H9 (cell line): ENCODE measurements at regions not wholly inside any gene's neighbourhood (a gene's known extent, or its start where the extent isn't known, plus 50 kb on each side); places are given as distances from the start of the nearest gene placed in this dataset.

Experiments
- DNase-seq: peaks from one replicate; pipeline ENCODE4 v3.0.0-alpha.2; 2017
- H2AFZ ChIP-seq: one replicate; pipeline ENCODE4 v1.6.1; 2013; ENCODE audit warnings: mild to moderate bottlenecking, low read length, control low read depth, moderate library complexity
- H2AK5ac ChIP-seq: 2 replicates; pipeline ENCODE4 v1.6.1; 2013; ENCODE audit warnings: low read length, control low read depth, mixed read lengths; ENCODE audit not compliant: insufficient read length
- H2BK120ac ChIP-seq: one replicate; pipeline ENCODE4 v1.6.1; 2013; ENCODE audit warnings: low read depth, mild to moderate bottlenecking, low read length, control low read depth, inconsistent platforms; ENCODE audit not compliant: poor library complexity, severe bottlenecking
- H2BK12ac ChIP-seq: 2 replicates; pipeline ENCODE4 v1.6.1; 2013; ENCODE audit warnings: low read length, control low read depth, mixed read lengths, low read depth; ENCODE audit not compliant: insufficient read length
- H2BK15ac ChIP-seq: 2 replicates; pipeline ENCODE4 v1.6.1; 2013; ENCODE audit warnings: low read depth, low read length, control low read depth
- H2BK20ac ChIP-seq: one replicate; pipeline ENCODE4 v1.6.1; 2013; ENCODE audit warnings: low read depth, mild to moderate bottlenecking, low read length, control low read depth, inconsistent platforms; ENCODE audit not compliant: poor library complexity, severe bottlenecking
- H2BK5ac ChIP-seq: 2 replicates; pipeline ENCODE4 v1.6.1; 2013; ENCODE audit warnings: low read length, control low read depth, mixed read lengths; ENCODE audit not compliant: insufficient read length
- H3K14ac ChIP-seq: 2 replicates; pipeline ENCODE4 v1.6.1; 2013; ENCODE audit warnings: low read length, control low read depth; ENCODE audit not compliant: insufficient read depth
- H3K18ac ChIP-seq: 2 replicates; pipeline ENCODE4 v1.6.1; 2013; ENCODE audit warnings: low read depth, mild to moderate bottlenecking, mixed read lengths, low read length, control low read depth; ENCODE audit not compliant: insufficient read length
- H3K23ac ChIP-seq: 2 replicates; pipeline ENCODE4 v1.6.1; 2013; ENCODE audit warnings: low read length, control low read depth, mixed read lengths, low read depth; ENCODE audit not compliant: insufficient read length
- H3K23me2 ChIP-seq: 2 replicates; pipeline ENCODE4 v1.6.1; 2013; ENCODE audit warnings: low read depth, mild to moderate bottlenecking, mixed read lengths, low read length, control low read depth; ENCODE audit not compliant: insufficient read length, poor library complexity, severe bottlenecking
- H3K27ac ChIP-seq: 2 replicates; pipeline ENCODE4 v1.5.1; 2013; ENCODE audit warnings: low read length, control low read depth, mixed read lengths, low read depth; ENCODE audit not compliant: insufficient read length
- H3K27me3 ChIP-seq: 2 replicates; pipeline ENCODE4 v1.6.1; 2013; ENCODE audit warnings: low read length, control low read depth, inconsistent platforms; ENCODE audit not compliant: insufficient read depth
- H3K4ac ChIP-seq: 2 replicates; pipeline ENCODE4 v1.6.1; 2013; ENCODE audit warnings: low read depth, mild to moderate bottlenecking, control low read depth, inconsistent platforms, low read length, moderate library complexity
- H3K4me1 ChIP-seq: 2 replicates; pipeline ENCODE4 v1.6.1; 2013; ENCODE audit warnings: low read length, control low read depth, inconsistent platforms; ENCODE audit not compliant: insufficient read depth
- H3K4me2 ChIP-seq: 2 replicates; pipeline ENCODE4 v1.6.1; 2013; ENCODE audit warnings: low read length, control low read depth, mixed read lengths; ENCODE audit not compliant: insufficient read length, insufficient read depth
- H3K56ac ChIP-seq: 2 replicates; pipeline ENCODE4 v1.6.1; 2013; ENCODE audit warnings: low read depth, mild to moderate bottlenecking, mixed read lengths, low read length, control low read depth; ENCODE audit not compliant: insufficient read length
- H3K79me1 ChIP-seq: 2 replicates; pipeline ENCODE4 v1.6.1; 2013; ENCODE audit warnings: low read depth, mild to moderate bottlenecking, moderate library complexity, low read length, control low read depth, inconsistent platforms; ENCODE audit not compliant: insufficient read depth, poor library complexity, severe bottlenecking
- H3K79me2 ChIP-seq: 2 replicates; pipeline ENCODE4 v1.6.1; 2013; ENCODE audit warnings: low read length, control low read depth, inconsistent platforms; ENCODE audit not compliant: insufficient read depth
- H3K9ac ChIP-seq: 2 replicates; pipeline ENCODE4 v1.6.1; 2013; ENCODE audit warnings: low read length, control low read depth, mixed read lengths; ENCODE audit not compliant: insufficient read length; ENCODE audit errors: extremely low read depth
- H3K9me3 ChIP-seq: one replicate; pipeline ENCODE4 v1.6.1; 2013; ENCODE audit warnings: low read depth, low read length, inconsistent platforms; ENCODE audit not compliant: control insufficient read depth
- H3T11ph ChIP-seq: one replicate; pipeline ENCODE4 v1.6.1; 2013; ENCODE audit warnings: mild to moderate bottlenecking, low read length, control low read depth, inconsistent platforms
- H4K20me1 ChIP-seq: one replicate; pipeline ENCODE4 v1.6.1; 2013; ENCODE audit not compliant: control insufficient read depth, insufficient read length, insufficient read depth
- H4K5ac ChIP-seq: 2 replicates; pipeline ENCODE4 v1.6.1; 2013; ENCODE audit warnings: low read depth, mild to moderate bottlenecking, mixed read lengths, low read length, control low read depth; ENCODE audit not compliant: insufficient read length
- H4K8ac ChIP-seq: replicated peaks from 2 replicates; pipeline ENCODE4 v1.6.1; 2013; ENCODE audit warnings: low read length, control low read depth, mixed read lengths, low read depth; ENCODE audit not compliant: insufficient read length
- H4K91ac ChIP-seq: 2 replicates; pipeline ENCODE4 v1.6.1; 2013; ENCODE audit warnings: low read depth, mild to moderate bottlenecking, moderate library complexity, mixed read lengths, low read length, control low read depth; ENCODE audit not compliant: insufficient read length
- H3K27ac Mint-ChIP-seq, 3 experiments: 2 replicates in 2 of 3; 3 replicates in 1 of 3; pipeline ENCODE4 v1.8.0; 2020 to 2021; ENCODE audit warnings: mixed read lengths in 3 of 3, mild to moderate bottlenecking in 1 of 3, moderate library complexity in 1 of 3
- H3K27me3 Mint-ChIP-seq: 2 replicates; pipeline ENCODE4 v1.8.0; 2021; ENCODE audit warnings: low read depth, mild to moderate bottlenecking, moderate library complexity, mixed read lengths
- H3K36me3 Mint-ChIP-seq, 3 experiments: 2 replicates in 2 of 3; 3 replicates in 1 of 3; pipeline ENCODE4 v1.8.0; 2020 to 2021; ENCODE audit warnings: low read depth in 3 of 3, mixed read lengths in 3 of 3; ENCODE audit not compliant: insufficient read depth in 1 of 3
- H3K4me1 Mint-ChIP-seq, 2 experiments: 2 replicates each; pipeline ENCODE4 v1.8.0; 2020; ENCODE audit warnings: mixed read lengths in 2 of 2
- H3K4me3 Mint-ChIP-seq, 2 experiments: 2 replicates in 1 of 2; 3 replicates in 1 of 2; pipeline ENCODE4 v1.8.0; 2020 to 2021; ENCODE audit warnings: mild to moderate bottlenecking in 2 of 2, mixed read lengths in 2 of 2, moderate library complexity in 1 of 2
- H3K9me3 Mint-ChIP-seq, 2 experiments: 2 replicates in 1 of 2; 3 replicates in 1 of 2; pipeline ENCODE4 v1.8.0; 2020; ENCODE audit warnings: mild to moderate bottlenecking in 2 of 2, mixed read lengths in 2 of 2, moderate library complexity in 1 of 2
- whole genome bisulfite sequencing: extraction: QIAGEN DNeasy Blood & Tissue Kit; methylation state at CpG from one replicate; pipeline ENCODE4 v1.1.7; 2013; ENCODE audit warnings: missing lambda C conversion rate, low lambda C conversion rate, mixed read lengths; ENCODE audit not compliant: insufficient read length; ENCODE audit errors: extremely low coverage; 5-methylcytosine and 5-hydroxymethylcytosine counted together
- TF ChIP-seq, protein P1 (sequence below): fragments of 200-600 bp; sonication (generic); conservative IDR thresholded peaks from 3 replicates; pipeline ENCODE4 v1.8.0; 2021; ENCODE audit warnings: antibody characterized with exemption, mild to moderate bottlenecking

DNA sequence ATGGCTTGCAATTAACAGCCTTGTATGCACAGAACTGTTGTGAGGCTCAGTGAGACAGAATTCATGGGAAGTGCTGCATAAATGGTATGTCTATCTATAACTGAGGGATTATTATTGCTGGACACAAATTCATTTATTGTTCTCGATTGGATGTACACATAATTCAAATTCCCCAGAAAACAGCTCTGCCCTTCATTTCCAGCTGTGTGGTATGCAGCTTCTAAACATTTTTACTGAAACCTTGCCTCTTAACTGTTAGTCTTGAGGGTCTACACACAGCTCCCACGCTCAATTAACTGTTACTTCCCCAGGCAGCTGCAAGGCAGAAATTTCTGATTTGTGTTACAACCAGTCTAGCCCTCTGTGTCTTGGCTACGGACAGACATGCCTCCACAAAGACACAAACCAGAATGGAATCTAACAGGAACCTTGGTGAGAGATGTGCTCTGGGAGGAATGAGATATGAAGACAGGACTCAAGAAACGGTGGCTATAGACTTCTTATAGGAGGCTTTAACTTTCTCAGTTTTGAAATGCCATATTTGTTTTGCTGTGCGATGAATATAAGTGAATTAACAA, 139.7 kb upstream of the TBL1XR1 start:
- H2AFZ ChIP-seq, result no peak overlapping the region
- no peak overlapping the region for H3K27ac ChIP-seq
- no peak overlapping the region for H2BK120ac ChIP-seq
- no peaks in the 10 kb centered on the region for H3K79me2 ChIP-seq
- no peak overlapping the region for H2AK5ac ChIP-seq
- no peak overlapping the region for H3K18ac ChIP-seq
- H3K56ac ChIP-seq, result no peak overlapping the region
- no peak for DNase-seq
- H3K79me1 ChIP-seq, result no peaks in the 10 kb centered on the region
- no peak overlapping the region for H2BK12ac ChIP-seq
- Mint-ChIP-seq H3K36me3 (no peaks in the 10 kb centered on the region), H3K4me1 (no peaks in the 10 kb centered on the region), H3K4me3 (no peak overlapping the region), H3K27ac (no peak overlapping the region), H3K27me3 (peaks cover 42% of the 10 kb centered on the region), H3K9me3 (no peaks in the 10 kb centered on the region; a peak in 1 of 5 replicates)
- H4K20me1 ChIP-seq, result no peaks in the 10 kb centered on the region
- no peak overlapping the region for H3K9ac ChIP-seq
- H2BK20ac ChIP-seq, result no peak overlapping the region
- no peak overlapping the region for H4K8ac ChIP-seq
- H3K4ac ChIP-seq, result no peak overlapping the region
- peaks cover 3% of the 10 kb centered on the region; the same call in 1 of the 2 replicates for H3K27me3 ChIP-seq
- no peaks in the 10 kb centered on the region for H3K9me3 ChIP-seq
- H3K23ac ChIP-seq, result no peak overlapping the region
- no peak overlapping the region for H2BK15ac ChIP-seq
- TF ChIP-seq, protein P1, sequence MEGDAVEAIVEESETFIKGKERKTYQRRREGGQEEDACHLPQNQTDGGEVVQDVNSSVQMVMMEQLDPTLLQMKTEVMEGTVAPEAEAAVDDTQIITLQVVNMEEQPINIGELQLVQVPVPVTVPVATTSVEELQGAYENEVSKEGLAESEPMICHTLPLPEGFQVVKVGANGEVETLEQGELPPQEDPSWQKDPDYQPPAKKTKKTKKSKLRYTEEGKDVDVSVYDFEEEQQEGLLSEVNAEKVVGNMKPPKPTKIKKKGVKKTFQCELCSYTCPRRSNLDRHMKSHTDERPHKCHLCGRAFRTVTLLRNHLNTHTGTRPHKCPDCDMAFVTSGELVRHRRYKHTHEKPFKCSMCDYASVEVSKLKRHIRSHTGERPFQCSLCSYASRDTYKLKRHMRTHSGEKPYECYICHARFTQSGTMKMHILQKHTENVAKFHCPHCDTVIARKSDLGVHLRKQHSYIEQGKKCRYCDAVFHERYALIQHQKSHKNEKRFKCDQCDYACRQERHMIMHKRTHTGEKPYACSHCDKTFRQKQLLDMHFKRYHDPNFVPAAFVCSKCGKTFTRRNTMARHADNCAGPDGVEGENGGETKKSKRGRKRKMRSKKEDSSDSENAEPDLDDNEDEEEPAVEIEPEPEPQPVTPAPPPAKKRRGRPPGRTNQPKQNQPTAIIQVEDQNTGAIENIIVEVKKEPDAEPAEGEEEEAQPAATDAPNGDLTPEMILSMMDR, result no peak
- H3K14ac ChIP-seq, result no peak overlapping the region
- no CpG with 5 or more reads among the region's 5 CpGs for WGBS
- no peak overlapping the region for H4K5ac ChIP-seq
- H3K23me2 ChIP-seq, result no peaks in the 10 kb centered on the region
- no peaks in the 10 kb centered on the region for H3K4me1 ChIP-seq
- no peak overlapping the region for H2BK5ac ChIP-seq
- H3K4me2 ChIP-seq, result no peak overlapping the region
- H3T11ph ChIP-seq, result no peak overlapping the region
- no peak overlapping the region for H4K91ac ChIP-seq
